HCT116 (cell line): ENCODE measurements at regions not wholly inside any gene's neighbourhood (a gene's known extent, or its start where the extent isn't known, plus 50 kb on each side); places are given as distances from the start of the nearest gene placed in this dataset.

Source experiments
- ATAC-seq: fragments of 200-7000 bp; cut with Tn5 transposase; 2 replicates; pipeline ENCODE4 v1.9.1; 2020; ENCODE audit warnings: mild to moderate bottlenecking, moderate library complexity
- BruUV-seq: library from RNA; stranded (reverse); fragments of 400-500 nt; replicated peaks from 2 replicates; lab custom pipeline; 2021; lab: Mats Ljungman, UMichigan
- CTCF ChIA-PET: fragments of 300-600 bp; sonication (Branson Sonifier 250); formaldehyde crosslinking; loops from one replicate; lab custom pipeline; 2021; ENCODE audit warnings: antibody characterized with exemption; lab: Charles Lee
- POLR2A ChIA-PET: fragments of 300-600, 350-600 bp; sonication (Branson Sonifier 250); formaldehyde crosslinking; loops from one replicate; lab custom pipeline; 2021; ENCODE audit warnings: antibody characterized with exemption; lab: Charles Lee
- RAD21 ChIA-PET, 2 experiments: fragments of 300-600 bp; sonication (Branson Sonifier 250); formaldehyde crosslinking; loops; one replicate each; lab custom pipeline; 2023; ENCODE audit warnings: low total read pairs in 2 of 2; ENCODE audit not compliant: uncharacterized antibody in 2 of 2, unreplicated experiment in 2 of 2, low non-redundant PET in 1 of 2; lab: Charles Lee
- DNase-seq: peaks from one replicate; pipeline ENCODE4 v3.0.0-alpha.2; 2010; ENCODE audit warnings: low read depth, low spot score
- H2AFZ ChIP-seq: fragments of 200-600 bp; shearing (Covaris generic), sonication (generic); 2 replicates; pipeline ENCODE4 v1.6.1; 2017; ENCODE audit warnings: low read depth, mixed run types, mixed read lengths, antibody characterized with exemption, low read length; ENCODE audit not compliant: poor library complexity, severe bottlenecking
- H3K27ac ChIP-seq: 2 replicates; pipeline ENCODE4 v1.5.1; 2012; ENCODE audit warnings: low read depth, low read length
- H3K27me3 ChIP-seq: fragments of 200-600 bp; sonication (generic); 2 replicates; pipeline ENCODE4 v1.6.1; 2016; ENCODE audit warnings: mixed run types, low read length, mixed read lengths; ENCODE audit not compliant: insufficient read depth
- H3K36me3 ChIP-seq, 2 experiments: fragments of 200-500 bp in 1 of 2; fragments of 200-600 bp in 1 of 2; sonication (Bioruptor generic) in 1 of 2; sonication (generic) in 1 of 2; 2 replicates each; pipeline versions ENCODE4 v1.5.1 to v1.6.1; 2014 to 2016; ENCODE audit warnings: low read length in 2 of 2, inconsistent platforms in 1 of 2, mixed read lengths in 1 of 2, mixed run types in 1 of 2; ENCODE audit not compliant: insufficient read depth in 2 of 2, control insufficient read depth in 1 of 2
- H3K4me1 ChIP-seq, 2 experiments: fragments of 200-600 bp in 1 of 2; sonication (generic) in 1 of 2; 2 replicates each; pipeline versions ENCODE4 v1.5.1 to v1.6.1; 2012 to 2017; ENCODE audit warnings: low read length in 2 of 2, inconsistent platforms in 1 of 2, mild to moderate bottlenecking in 1 of 2, mixed read lengths in 1 of 2, mixed run types in 1 of 2, moderate library complexity in 1 of 2; ENCODE audit not compliant: insufficient read depth in 2 of 2, control insufficient read depth in 1 of 2
- H3K4me2 ChIP-seq: fragments of 200-600 bp; sonication (generic); 2 replicates; pipeline ENCODE4 v1.6.1; 2017; ENCODE audit warnings: mixed run types, low read length, mixed read lengths
- H3K4me3 ChIP-seq, 2 experiments: fragments of 200-600 bp in 1 of 2; sonication (generic) in 1 of 2; replicated peaks in 1 of 2; 2 replicates each; pipeline ENCODE4 v1.5.1; 2011 to 2016; ENCODE audit warnings: low read length in 2 of 2, control low read depth in 1 of 2, low read depth in 1 of 2, mild to moderate bottlenecking in 1 of 2, mixed read lengths in 1 of 2, mixed run types in 1 of 2
- H3K79me2 ChIP-seq: fragments of 200-600 bp; sonication (generic); 2 replicates; pipeline ENCODE4 v1.6.1; 2017; ENCODE audit warnings: mild to moderate bottlenecking, mixed run types, low read length, moderate library complexity, mixed read lengths; ENCODE audit not compliant: insufficient read depth
- H3K9ac ChIP-seq: fragments of 200-600 bp; sonication (generic); 2 replicates; pipeline ENCODE4 v1.6.1; 2016; ENCODE audit warnings: low read length, mixed read lengths
- H3K9me2 ChIP-seq: fragments of 200-600 bp; sonication (generic), shearing (Covaris generic); 2 replicates; pipeline ENCODE4 v1.6.1; 2017; ENCODE audit warnings: mixed run types, mild to moderate bottlenecking, moderate library complexity; ENCODE audit not compliant: insufficient read depth
- H3K9me3 ChIP-seq, 2 experiments: fragments of 200-500 bp in 1 of 2; fragments of 200-600 bp in 1 of 2; sonication (Bioruptor generic) in 1 of 2; sonication (generic) in 1 of 2; 2 replicates each; pipeline ENCODE4 v1.6.1; 2014 to 2017; ENCODE audit warnings: low read length in 2 of 2, mixed read lengths in 2 of 2, inconsistent platforms in 1 of 2, low read depth in 1 of 2, mild to moderate bottlenecking in 1 of 2, mixed run types in 1 of 2, moderate library complexity in 1 of 2; ENCODE audit not compliant: control insufficient read depth in 1 of 2, insufficient read depth in 1 of 2
- H4K20me1 ChIP-seq: fragments of 200-600 bp; sonication (generic), shearing (Covaris generic); 2 replicates; pipeline ENCODE4 v1.6.1; 2017; ENCODE audit warnings: mixed run types, mild to moderate bottlenecking, moderate library complexity; ENCODE audit not compliant: insufficient read depth
- CEBPB ChIP-seq: IDR thresholded peaks from 2 replicates; pipeline ENCODE4 v1.6.1; 2012; ENCODE audit warnings: low read depth
- FOSL1 ChIP-seq: IDR thresholded peaks from 2 replicates; pipeline ENCODE4 v1.6.1; 2012; ENCODE audit warnings: low read depth
- SIN3A ChIP-seq: IDR thresholded peaks from 2 replicates; pipeline ENCODE4 v1.6.1; 2012; ENCODE audit warnings: low read depth
- YY1 ChIP-seq: IDR thresholded peaks from 2 replicates; pipeline ENCODE4 v1.6.1; 2011; ENCODE audit warnings: low read length, low read depth, moderate library complexity, mild to moderate bottlenecking; ENCODE audit not compliant: insufficient replicate concordance; ENCODE audit errors: extremely low read depth
- ZNF274 ChIP-seq: fragments of 200-500 bp; sonication (Bioruptor generic); IDR thresholded peaks from 2 replicates; pipeline ENCODE4 v1.6.1; 2014; ENCODE audit warnings: mild to moderate bottlenecking, low read depth, low read length, inconsistent platforms
- intact Hi-C: fragments of 100-400 bp; cut with micrococcal nuclease; formaldehyde crosslinking; loops from 2 replicates; pipeline ENCODE4 v1.10.0; 2022
- TF ChIP-seq, protein P1 (sequence below): IDR thresholded peaks from 2 replicates; pipeline ENCODE4 v1.6.1; 2012
- TF ChIP-seq, protein P2 (sequence below): IDR thresholded peaks from 2 replicates; pipeline ENCODE4 v1.6.1; 2011; ENCODE audit warnings: mild to moderate bottlenecking, low read length, moderate library complexity; ENCODE audit not compliant: insufficient replicate concordance; ENCODE audit errors: extremely low read depth
- TF ChIP-seq, protein P3 (sequence below), 3 experiments: fragments of 200-600 bp in 1 of 3; sonication (generic) in 1 of 3; IDR thresholded peaks in 2 of 3; conservative IDR thresholded peaks in 1 of 3; 2 replicates each; pipeline ENCODE4 v1.5.1; 2012 to 2017; ENCODE audit warnings: low read depth in 2 of 3, low read length in 2 of 3, antibody characterized with exemption in 1 of 3, borderline replicate concordance in 1 of 3, control low read depth in 1 of 3, mild to moderate bottlenecking in 1 of 3, mixed read lengths in 1 of 3, mixed run types in 1 of 3, moderate library complexity in 1 of 3; ENCODE audit not compliant: insufficient read depth in 1 of 3

DNA sequence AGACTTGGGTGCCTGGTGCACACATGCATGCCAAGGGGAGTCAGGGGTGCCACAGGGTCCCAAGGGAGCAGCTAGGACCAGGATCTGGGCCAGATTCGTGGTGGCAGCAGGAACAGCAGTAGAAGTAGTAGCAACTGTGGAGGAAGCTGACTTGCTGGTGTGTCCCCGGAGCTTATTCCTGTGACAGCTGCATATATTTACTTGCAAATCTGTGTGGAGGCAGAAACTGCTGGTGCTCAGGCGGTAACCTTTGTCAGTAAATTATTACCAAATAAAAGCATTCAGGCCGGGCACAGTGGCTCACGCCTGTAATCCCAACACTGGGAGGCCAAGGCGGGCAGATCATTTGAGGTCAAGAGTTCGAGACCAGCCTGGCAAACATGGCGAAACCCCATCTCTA is 67.4 kb upstream of the RAB18 start:
- CTCF ChIA-PET: interaction anchor here (0.7 kb wide), 1 partner anchor 1161 kb away, joined by 3 read pairs; no protein-coding TSS in a partner anchor
- no TSS peak for BruUV-seq

More for the DNA sequence above, 67.4 kb upstream of the RAB18 start:
- no peaks in the 10 kb centered on the region for H3K36me3 ChIP-seq
- H3K9me2 ChIP-seq: no peaks in the 10 kb centered on the region
- H3K9me3 ChIP-seq: no peaks in the 10 kb centered on the region
- no peaks in the 10 kb centered on the region for H3K79me2 ChIP-seq
- H2AFZ ChIP-seq: no peak overlapping the region
- no peak overlapping the region for H3K27ac ChIP-seq
- intact Hi-C loops: no loop called here
- no peak overlapping the region for H3K4me3 ChIP-seq
- no peaks in the 10 kb centered on the region for H3K27me3 ChIP-seq
- TF ChIP-seq, protein P1, sequence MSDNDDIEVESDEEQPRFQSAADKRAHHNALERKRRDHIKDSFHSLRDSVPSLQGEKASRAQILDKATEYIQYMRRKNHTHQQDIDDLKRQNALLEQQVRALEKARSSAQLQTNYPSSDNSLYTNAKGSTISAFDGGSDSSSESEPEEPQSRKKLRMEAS: no peak
- TF ChIP-seq CEBPB (no peak), SIN3A (no peak), YY1 (no peak), FOSL1 (no peak), ZNF274 (no peak)
- TF ChIP-seq, protein P2, sequence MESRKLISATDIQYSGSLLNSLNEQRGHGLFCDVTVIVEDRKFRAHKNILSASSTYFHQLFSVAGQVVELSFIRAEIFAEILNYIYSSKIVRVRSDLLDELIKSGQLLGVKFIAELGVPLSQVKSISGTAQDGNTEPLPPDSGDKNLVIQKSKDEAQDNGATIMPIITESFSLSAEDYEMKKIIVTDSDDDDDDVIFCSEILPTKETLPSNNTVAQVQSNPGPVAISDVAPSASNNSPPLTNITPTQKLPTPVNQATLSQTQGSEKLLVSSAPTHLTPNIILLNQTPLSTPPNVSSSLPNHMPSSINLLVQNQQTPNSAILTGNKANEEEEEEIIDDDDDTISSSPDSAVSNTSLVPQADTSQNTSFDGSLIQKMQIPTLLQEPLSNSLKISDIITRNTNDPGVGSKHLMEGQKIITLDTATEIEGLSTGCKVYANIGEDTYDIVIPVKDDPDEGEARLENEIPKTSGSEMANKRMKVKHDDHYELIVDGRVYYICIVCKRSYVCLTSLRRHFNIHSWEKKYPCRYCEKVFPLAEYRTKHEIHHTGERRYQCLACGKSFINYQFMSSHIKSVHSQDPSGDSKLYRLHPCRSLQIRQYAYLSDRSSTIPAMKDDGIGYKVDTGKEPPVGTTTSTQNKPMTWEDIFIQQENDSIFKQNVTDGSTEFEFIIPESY: no peak
- TF ChIP-seq, protein P3, sequence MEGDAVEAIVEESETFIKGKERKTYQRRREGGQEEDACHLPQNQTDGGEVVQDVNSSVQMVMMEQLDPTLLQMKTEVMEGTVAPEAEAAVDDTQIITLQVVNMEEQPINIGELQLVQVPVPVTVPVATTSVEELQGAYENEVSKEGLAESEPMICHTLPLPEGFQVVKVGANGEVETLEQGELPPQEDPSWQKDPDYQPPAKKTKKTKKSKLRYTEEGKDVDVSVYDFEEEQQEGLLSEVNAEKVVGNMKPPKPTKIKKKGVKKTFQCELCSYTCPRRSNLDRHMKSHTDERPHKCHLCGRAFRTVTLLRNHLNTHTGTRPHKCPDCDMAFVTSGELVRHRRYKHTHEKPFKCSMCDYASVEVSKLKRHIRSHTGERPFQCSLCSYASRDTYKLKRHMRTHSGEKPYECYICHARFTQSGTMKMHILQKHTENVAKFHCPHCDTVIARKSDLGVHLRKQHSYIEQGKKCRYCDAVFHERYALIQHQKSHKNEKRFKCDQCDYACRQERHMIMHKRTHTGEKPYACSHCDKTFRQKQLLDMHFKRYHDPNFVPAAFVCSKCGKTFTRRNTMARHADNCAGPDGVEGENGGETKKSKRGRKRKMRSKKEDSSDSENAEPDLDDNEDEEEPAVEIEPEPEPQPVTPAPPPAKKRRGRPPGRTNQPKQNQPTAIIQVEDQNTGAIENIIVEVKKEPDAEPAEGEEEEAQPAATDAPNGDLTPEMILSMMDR (IDR thresholded peaks at IDR 0.05 in 2 of 3, conservative IDR thresholded peaks at IDR 0.05 in 1 of 3; ENCODE audit: borderline replicate concordance in 1 of 3, insufficient read depth in 1 of 3, low read depth in 2 of 3, low read length in 2 of 3): no peak
- ChIA-PET RAD21 (no interaction called here), POLR2A (no interaction called here)
- H4K20me1 ChIP-seq: no peaks in the 10 kb centered on the region
- DNase-seq (no peak), ATAC-seq (no peak)
- no peak overlapping the region for H3K4me2 ChIP-seq
- no peaks in the 10 kb centered on the region for H3K4me1 ChIP-seq
- H3K9ac ChIP-seq: no peak overlapping the region
